WI38 (cell line): ENCODE measurements at regions not wholly inside any gene's neighbourhood (a gene's known extent, or its start where the extent isn't known, plus 50 kb on each side); places are given as distances from the start of the nearest gene placed in this dataset.
"Not testable (repeated sequence)": the region's sequence is repeated elsewhere in the genome, so short reads cannot be mapped to it uniquely, and the experiment has no call there.

Experiments used
- H3K4me3 ChIP-seq: 2 replicates; pipeline ENCODE4 v1.5.1; 2011; ENCODE audit warnings: low read depth, mild to moderate bottlenecking, control low read depth, low read length
- TF ChIP-seq, protein P1 (sequence below): IDR thresholded peaks from 2 replicates; pipeline ENCODE4 v1.5.1; 2012; ENCODE audit warnings: low read depth, mild to moderate bottlenecking, control low read depth, low read length

DNA sequence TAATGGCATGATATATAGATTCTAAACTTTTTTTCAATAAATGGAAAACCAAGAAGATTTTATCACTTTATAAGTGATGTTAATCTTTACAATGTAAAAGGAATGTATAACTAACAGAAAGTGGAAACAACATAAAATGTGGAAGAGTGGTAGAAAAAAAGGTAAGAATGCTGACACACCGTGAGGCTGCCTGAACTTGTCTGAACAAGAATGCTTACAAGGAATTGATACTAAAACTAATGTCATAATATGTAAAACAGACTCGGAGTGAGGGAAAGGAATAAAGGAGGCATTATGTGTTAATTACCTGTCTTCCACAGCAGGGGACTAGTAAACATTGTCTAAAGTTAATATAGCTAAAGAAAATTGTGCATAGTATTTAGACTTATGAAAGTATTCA is 958.8 kb upstream of the TMEFF2 start:
- no peak overlapping the region for H3K4me3 ChIP-seq
- TF ChIP-seq, protein P1, sequence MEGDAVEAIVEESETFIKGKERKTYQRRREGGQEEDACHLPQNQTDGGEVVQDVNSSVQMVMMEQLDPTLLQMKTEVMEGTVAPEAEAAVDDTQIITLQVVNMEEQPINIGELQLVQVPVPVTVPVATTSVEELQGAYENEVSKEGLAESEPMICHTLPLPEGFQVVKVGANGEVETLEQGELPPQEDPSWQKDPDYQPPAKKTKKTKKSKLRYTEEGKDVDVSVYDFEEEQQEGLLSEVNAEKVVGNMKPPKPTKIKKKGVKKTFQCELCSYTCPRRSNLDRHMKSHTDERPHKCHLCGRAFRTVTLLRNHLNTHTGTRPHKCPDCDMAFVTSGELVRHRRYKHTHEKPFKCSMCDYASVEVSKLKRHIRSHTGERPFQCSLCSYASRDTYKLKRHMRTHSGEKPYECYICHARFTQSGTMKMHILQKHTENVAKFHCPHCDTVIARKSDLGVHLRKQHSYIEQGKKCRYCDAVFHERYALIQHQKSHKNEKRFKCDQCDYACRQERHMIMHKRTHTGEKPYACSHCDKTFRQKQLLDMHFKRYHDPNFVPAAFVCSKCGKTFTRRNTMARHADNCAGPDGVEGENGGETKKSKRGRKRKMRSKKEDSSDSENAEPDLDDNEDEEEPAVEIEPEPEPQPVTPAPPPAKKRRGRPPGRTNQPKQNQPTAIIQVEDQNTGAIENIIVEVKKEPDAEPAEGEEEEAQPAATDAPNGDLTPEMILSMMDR = no peak

DNA sequence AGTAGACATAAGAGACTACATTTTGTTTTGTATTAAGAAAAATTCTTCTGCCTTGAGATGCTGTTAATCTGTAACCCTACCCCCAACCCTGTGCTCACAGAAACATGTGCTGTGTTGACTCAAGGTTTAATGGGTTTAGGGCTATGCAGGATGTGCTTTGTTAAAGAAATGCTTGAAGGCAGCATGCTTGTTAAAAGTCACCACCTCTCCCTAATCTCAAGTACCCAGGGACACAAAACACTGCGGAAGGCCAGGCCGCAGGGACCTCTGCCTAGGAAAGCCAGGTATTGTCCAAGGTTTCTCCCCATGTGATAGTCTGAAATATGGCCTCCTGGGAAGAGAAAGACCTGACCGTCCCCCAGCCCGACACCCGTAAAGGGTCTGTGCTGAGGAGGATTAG is 947.7 kb upstream of the TMEFF2 start:
- H3K4me3 ChIP-seq = not testable (repeated sequence)

DNA sequence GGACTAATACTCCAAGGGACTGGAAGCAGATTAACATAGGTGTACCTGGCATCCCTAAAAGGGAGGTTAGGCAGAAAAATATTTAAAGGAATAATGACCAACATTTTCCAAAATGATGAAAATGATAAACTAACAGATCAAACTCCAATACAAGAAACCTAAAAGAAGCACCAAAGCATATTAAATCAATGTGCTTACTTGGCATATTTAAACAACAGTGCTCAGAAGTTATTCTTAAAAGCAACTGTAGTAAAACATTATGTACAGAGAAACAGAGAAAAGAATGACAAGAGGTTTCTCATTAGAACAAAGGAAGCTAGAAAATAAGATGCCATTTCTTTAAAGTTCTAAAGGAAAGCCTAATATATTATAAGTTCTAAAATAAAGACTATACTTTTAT is 947.3 kb upstream of the TMEFF2 start:
- no peak overlapping the region for H3K4me3 ChIP-seq
- TF ChIP-seq, protein P1 = no peak

DNA sequence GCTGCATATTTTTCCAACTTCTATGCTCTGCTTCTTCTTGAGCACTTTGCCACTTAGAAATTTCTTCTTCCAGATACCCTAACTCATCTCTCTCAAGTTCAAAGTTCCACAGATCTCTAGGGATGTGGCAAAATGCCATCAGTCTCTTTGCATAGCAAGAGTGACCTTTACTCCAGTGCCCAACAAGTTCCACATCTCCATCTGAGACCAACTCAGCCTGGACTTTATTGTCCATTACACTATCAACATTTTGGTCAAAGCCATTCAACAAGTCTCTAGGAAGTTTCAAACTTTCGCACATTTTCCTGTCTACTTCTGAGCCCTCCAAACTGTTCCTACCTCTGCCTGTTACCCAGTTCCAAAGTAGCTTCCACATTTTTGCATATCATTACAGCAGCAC is 946.2 kb upstream of the TMEFF2 start:
- H3K4me3 ChIP-seq = not testable (repeated sequence)

DNA sequence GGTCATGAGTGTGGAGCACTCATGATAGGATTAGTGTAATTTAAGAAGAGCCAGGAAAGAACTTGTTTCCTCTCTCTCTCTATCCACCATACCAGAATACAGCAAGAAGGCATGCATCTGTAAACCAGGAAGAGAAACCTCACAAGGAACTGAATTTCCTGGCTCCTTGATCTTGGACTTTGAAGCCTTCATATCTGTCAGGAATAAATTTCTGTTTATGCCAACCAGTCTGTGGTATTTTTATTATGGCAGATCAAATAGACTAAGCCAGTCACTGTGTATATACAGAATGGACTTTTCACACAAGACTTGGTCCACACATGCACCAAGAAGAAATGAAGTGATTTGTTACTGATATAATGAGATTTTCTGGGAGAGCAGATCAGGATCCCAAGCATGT is 930.1 kb upstream of the TMEFF2 start:
- TF ChIP-seq, protein P1 = no peak
- H3K4me3 ChIP-seq = no peak overlapping the region

DNA sequence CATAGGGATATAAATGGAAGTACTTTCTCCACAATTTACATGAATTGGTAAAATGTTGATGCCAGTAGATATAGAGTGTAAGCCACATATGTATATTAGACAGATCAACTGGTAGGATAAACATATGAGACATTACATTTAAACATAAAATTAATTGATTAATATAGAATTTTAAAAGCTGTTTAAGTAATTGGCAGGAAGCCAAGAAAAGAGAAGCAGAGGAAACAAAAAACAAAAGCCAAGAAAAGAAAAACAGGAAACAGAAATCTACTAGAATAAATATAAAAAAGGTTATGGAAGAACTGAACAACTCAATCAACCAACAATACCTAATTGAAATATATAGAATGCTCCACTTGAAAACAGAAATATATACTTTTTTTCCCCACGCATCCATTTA is 920.1 kb upstream of the TMEFF2 start:
- H3K4me3 ChIP-seq = no peak overlapping the region
- TF ChIP-seq, protein P1 = no peak

DNA sequence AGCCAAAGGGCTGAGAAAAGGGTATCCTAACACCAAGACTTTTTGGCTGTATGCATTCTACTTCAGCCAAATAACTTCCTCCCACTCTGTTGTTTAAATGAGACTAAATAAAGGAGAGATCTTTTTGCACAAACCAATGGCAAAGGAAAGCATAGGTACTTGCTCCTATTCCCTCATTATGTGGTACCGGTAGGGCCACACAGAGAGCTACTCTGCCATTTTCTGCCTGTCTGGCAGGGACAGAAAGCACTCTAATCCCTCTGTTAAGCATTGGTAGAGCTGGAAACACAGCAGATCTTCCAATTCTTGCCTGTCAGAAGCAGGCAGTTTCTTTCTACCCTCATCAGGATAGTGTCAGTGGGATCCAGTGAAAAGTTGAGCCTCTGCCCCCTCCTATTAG is 918.3 kb upstream of the TMEFF2 start:
- TF ChIP-seq, protein P1 = no peak
- H3K4me3 ChIP-seq = no peak overlapping the region

DNA sequence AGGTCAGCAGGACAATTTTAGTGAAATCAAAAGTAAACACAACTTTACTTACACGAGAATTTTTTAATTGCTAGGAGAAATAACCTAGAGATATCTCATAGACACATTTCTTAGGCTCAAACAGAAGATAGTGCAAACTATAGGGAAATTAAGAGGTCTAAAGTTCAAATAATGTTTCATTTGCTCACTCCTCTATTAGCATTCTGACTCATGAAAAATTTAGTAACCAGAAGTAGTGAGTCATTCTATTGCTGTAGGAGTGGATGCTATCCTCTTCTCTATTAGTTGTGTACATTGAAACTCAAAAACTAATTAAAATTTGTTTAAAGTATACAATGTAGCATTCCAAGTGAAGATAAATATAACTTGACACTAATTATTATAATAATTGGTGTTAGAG is 908.3 kb upstream of the TMEFF2 start:
- TF ChIP-seq, protein P1 = no peak

DNA sequence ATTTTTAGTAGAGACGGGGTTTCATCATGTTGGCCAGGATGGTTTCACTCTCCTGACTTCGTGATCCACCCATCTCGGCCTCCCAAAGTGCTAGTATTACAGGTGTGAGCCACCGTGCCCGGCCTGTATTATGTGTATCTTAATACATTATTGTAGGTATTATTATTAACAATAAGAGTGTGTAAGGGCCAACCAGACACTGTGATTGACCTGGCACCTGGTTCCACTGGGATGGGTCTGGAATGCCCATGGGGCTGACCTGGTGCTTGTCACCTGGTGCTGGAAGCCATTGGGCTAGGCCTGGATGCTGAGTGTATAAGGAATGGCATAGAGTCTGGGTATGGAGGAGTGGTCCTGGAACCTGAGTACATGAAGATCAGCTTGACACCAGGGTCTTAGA is 906.9 kb upstream of the TMEFF2 start:
- TF ChIP-seq, protein P1 = no peak
- H3K4me3 ChIP-seq = no peak overlapping the region

More for the DNA sequence above, 908.3 kb upstream of the TMEFF2 start:
- H3K4me3 ChIP-seq = no peak overlapping the region
